Activated T-cell treated with anti-CD3 and anti-CD28 coated beads for 4 hours (primary cell): ENCODE measurements at regions not wholly inside any gene's neighbourhood (a gene's known extent, or its start where the extent isn't known, plus 50 kb on each side); places are given as distances from the start of the nearest gene placed in this dataset.

Experiments used
- DNase-seq: peaks from one replicate; pipeline ENCODE4 v3.0.0-alpha.2; 2020

GRCh38 chr10:130404476-130405055 is 268.4 kb downstream of the GLRX3 start:
- no peak for DNase-seq

- no peak for DNase-seq
These were observed 270.9 kb downstream of the GLRX3 start for GRCh38 chr10:130407052-130407451.

- DNase-seq: no peak
These were observed 273.1 kb downstream of the GLRX3 start for GRCh38 chr10:130409331-130409730.

GRCh38 chr10:130409931-130410330 is 273.7 kb downstream of the GLRX3 start:
- DNase-seq: no peak

- DNase-seq: no peak
These were observed 275.4 kb downstream of the GLRX3 start for GRCh38 chr10:130411496-130412085.

- no peak for DNase-seq
These were observed 276.1 kb downstream of the GLRX3 start for GRCh38 chr10:130412317-130412716.

GRCh38 chr10:130416334-130417150 is 280.4 kb downstream of the GLRX3 start:
- DNase-seq: no peak

GRCh38 chr10:130418731-130419130 is 282.5 kb downstream of the GLRX3 start:
- no peak for DNase-seq

- DNase-seq: no peak
These were observed 285.7 kb downstream of the GLRX3 start for GRCh38 chr10:130421909-130422308.

GRCh38 chr10:130422366-130423324 is 286.5 kb downstream of the GLRX3 start:
- DNase-seq: no peak

- DNase-seq: no peak
These were observed 287.5 kb downstream of the GLRX3 start for GRCh38 chr10:130423455-130424305.

- DNase-seq: no peak
These were observed 288.2 kb downstream of the GLRX3 start for GRCh38 chr10:130424418-130424817.

GRCh38 chr10:130425169-130425568 is 289.0 kb downstream of the GLRX3 start:
- DNase-seq: no peak

- no peak for DNase-seq
These were observed 289.8 kb downstream of the GLRX3 start for GRCh38 chr10:130425881-130426435.

GRCh38 chr10:130427216-130427722 is 291.1 kb downstream of the GLRX3 start:
- no peak for DNase-seq

- DNase-seq: no peak
These were observed 292.7 kb downstream of the GLRX3 start for GRCh38 chr10:130428936-130429335.

GRCh38 chr10:130429809-130430208 is 293.6 kb downstream of the GLRX3 start:
- DNase-seq: no peak

GRCh38 chr10:130430291-130430690 is 294.1 kb downstream of the GLRX3 start:
- DNase-seq: no peak

- DNase-seq: no peak
These were observed 294.9 kb downstream of the GLRX3 start for GRCh38 chr10:130430852-130431704.

- DNase-seq: no peak
These were observed 296.1 kb downstream of the GLRX3 start for GRCh38 chr10:130432271-130432670.
